RWPE2 (cell line): ENCODE measurements at regions not wholly inside any gene's neighbourhood (a gene's known extent, or its start where the extent isn't known, plus 50 kb on each side); places are given as distances from the start of the nearest gene placed in this dataset.

Source experiments
- ATAC-seq: fragments of 200-7000 bp; cut with Tn5 transposase; 3 replicates; pipeline ENCODE4 v1.9.1; 2021; ENCODE audit warnings: low read depth
- DNase-seq: peaks from one replicate; pipeline ENCODE4 v3.0.0-alpha.2; 2020; ENCODE audit warnings: low spot score
- H3K27ac ChIP-seq: fragments of 450-650 bp; 2 replicates; pipeline ENCODE4 v1.5.1; 2017; ENCODE audit warnings: mild to moderate bottlenecking; ENCODE audit not compliant: poor library complexity, severe bottlenecking
- H3K27me3 ChIP-seq: fragments of 250-450 bp; sonication (Bioruptor Pico); 2 replicates; pipeline ENCODE4 v1.5.1; 2021; ENCODE audit warnings: mild to moderate bottlenecking, moderate library complexity; ENCODE audit not compliant: insufficient read depth, poor library complexity, severe bottlenecking
- H3K36me3 ChIP-seq: fragments of 250-450 bp; sonication (Bioruptor Pico); 2 replicates; pipeline ENCODE4 v1.5.1; 2020; ENCODE audit warnings: low read depth, mild to moderate bottlenecking, moderate library complexity
- H3K4me1 ChIP-seq: fragments of 250-450 bp; sonication (Bioruptor Pico); 2 replicates; pipeline ENCODE4 v1.5.1; 2021; ENCODE audit warnings: mild to moderate bottlenecking, moderate library complexity; ENCODE audit not compliant: insufficient read depth, poor library complexity, severe bottlenecking
- H3K4me3 ChIP-seq: fragments of 250-450 bp; sonication (Bioruptor Pico); 2 replicates; pipeline ENCODE4 v1.5.1; 2021; ENCODE audit warnings: mild to moderate bottlenecking, moderate library complexity; ENCODE audit not compliant: severe bottlenecking
- H3K9me3 ChIP-seq: fragments of 250-450 bp; sonication (Bioruptor Pico); 2 replicates; pipeline ENCODE4 v1.5.1; 2021; ENCODE audit warnings: mild to moderate bottlenecking, moderate library complexity; ENCODE audit not compliant: severe bottlenecking
- CTCF ChIP-seq: fragments of 450-650 bp; IDR thresholded peaks from one replicate; pipeline ENCODE4 v1.5.1; 2017; ENCODE audit warnings: mild to moderate bottlenecking, moderate library complexity; ENCODE audit not compliant: poor library complexity, severe bottlenecking

GRCh38 chr1:60367532-60367931 is 294.0 kb upstream of the C1orf87 start:
- DNase-seq (no peak), ATAC-seq (no peak)
- Histone ChIP-seq H3K4me3 (no peak overlapping the region), H3K27me3 (peaks cover 10% of the 10 kb centered on the region), H3K36me3 (no peaks in the 10 kb centered on the region), H3K4me1 (no peaks in the 10 kb centered on the region), H3K9me3 (no peaks in the 10 kb centered on the region), H3K27ac (no peak overlapping the region)
- no peak for TF ChIP-seq CTCF

- DNase-seq: no peak
- TF ChIP-seq CTCF: no peak
- Histone ChIP-seq H3K9me3 (no peaks in the 10 kb centered on the region), H3K36me3 (no peaks in the 10 kb centered on the region), H3K27me3 (no peaks in the 10 kb centered on the region), H3K4me3 (no peak overlapping the region), H3K27ac (no peak overlapping the region), H3K4me1 (no peaks in the 10 kb centered on the region)
- no peak for ATAC-seq
Observed at GRCh38 chr1:60359431-60359830, 285.9 kb upstream of the C1orf87 start.

- Histone ChIP-seq H3K4me1 (no peaks in the 10 kb centered on the region), H3K4me3 (no peak overlapping the region), H3K9me3 (no peaks in the 10 kb centered on the region), H3K27ac (no peak overlapping the region), H3K36me3 (no peaks in the 10 kb centered on the region), H3K27me3 (no peaks in the 10 kb centered on the region)
- DNase-seq: no peak
- ATAC-seq: no peak
- TF ChIP-seq CTCF: no peak
Observed at GRCh38 chr1:60350531-60350930, 277.0 kb upstream of the C1orf87 start.

- H3K36me3 ChIP-seq: no peaks in the 10 kb centered on the region
- H3K4me1 ChIP-seq: no peaks in the 10 kb centered on the region
- no peak overlapping the region for H3K4me3 ChIP-seq
- H3K9me3 ChIP-seq: no peaks in the 10 kb centered on the region
- no peak overlapping the region for H3K27ac ChIP-seq
- TF ChIP-seq CTCF: no peak
- ATAC-seq (no peak), DNase-seq (no peak)
- no peaks in the 10 kb centered on the region for H3K27me3 ChIP-seq
Observed at GRCh38 chr1:60348884-60349283, 275.3 kb upstream of the C1orf87 start.

- H3K36me3 ChIP-seq: no peaks in the 10 kb centered on the region
- H3K9me3 ChIP-seq: no peaks in the 10 kb centered on the region
- H3K27ac ChIP-seq: no peak overlapping the region
- H3K27me3 ChIP-seq: no peaks in the 10 kb centered on the region
- no peak for TF ChIP-seq CTCF
- DNase-seq: no peak
- ATAC-seq: no peak
- H3K4me1 ChIP-seq: no peaks in the 10 kb centered on the region
- no peak overlapping the region for H3K4me3 ChIP-seq
Observed at GRCh38 chr1:60345621-60346020, 272.1 kb upstream of the C1orf87 start.
